ENCODE measurements at regions not wholly inside any gene's neighbourhood (a gene's known extent, or its start where the extent isn't known, plus 50 kb on each side); places are given as distances from the start of the nearest gene placed in this dataset.
"Not testable (repeated sequence)": the region's sequence is repeated elsewhere in the genome, so short reads cannot be mapped to it uniquely, and the experiment has no call there.

- no peak for TF ChIP-seq CTCF (conservative IDR thresholded peaks at IDR 0.05; ENCODE audit: low read length)
- TF ChIP-seq EZH2phosphoT487 (IDR thresholded peaks at IDR 0.05; ENCODE audit: borderline replicate concordance) = no peak
- Histone ChIP-seq H3K4me3 (ENCODE audit: low read length, poor library complexity, severe bottlenecking) (no peak overlapping the region), H2AFZ (ENCODE audit: low read length) (no peak overlapping the region), H4K20me1 (ENCODE audit: insufficient read depth, low read length, poor library complexity, severe bottlenecking) (no peaks in the 10 kb centered on the region), H3K9ac (ENCODE audit: low read depth, low read length, poor library complexity, severe bottlenecking) (no peak overlapping the region), H3K9me3 (ENCODE audit: insufficient read depth, low read depth, low read length) (no peaks in the 10 kb centered on the region), H3K9me2 (replicated peaks; ENCODE audit: low read depth, low read length) (no peaks in the 10 kb centered on the region), H3K4me2 (ENCODE audit: low read depth, low read length, poor library complexity, severe bottlenecking) (no peak overlapping the region), H3F3A (ENCODE audit: low read depth) (no peaks in the 10 kb centered on the region), H3K79me2 (ENCODE audit: insufficient read depth, low read length) (no peaks in the 10 kb centered on the region), H3K4me1 (ENCODE audit: insufficient read depth, low read length, poor library complexity, severe bottlenecking) (no peaks in the 10 kb centered on the region), H3K27me3 (ENCODE audit: insufficient read depth, low read length, poor library complexity, severe bottlenecking) (no peaks in the 10 kb centered on the region), H3K36me3 (ENCODE audit: insufficient read depth, low read length) (no peaks in the 10 kb centered on the region)
Observed at GRCh38 chr15:34501131-34501530, 63.5 kb upstream of the GOLGA8A start.

- H3K4me3 ChIP-seq (ENCODE audit: low read length, poor library complexity, severe bottlenecking) = no peak overlapping the region
- H3K4me2 ChIP-seq (ENCODE audit: low read depth, low read length, poor library complexity, severe bottlenecking) = no peak overlapping the region
- no peak overlapping the region for H2AFZ ChIP-seq (ENCODE audit: low read length)
- H3K36me3 ChIP-seq (ENCODE audit: insufficient read depth, low read length) = no peaks in the 10 kb centered on the region
- no peaks in the 10 kb centered on the region for H3K4me1 ChIP-seq (ENCODE audit: insufficient read depth, low read length, poor library complexity, severe bottlenecking)
- H3K9me2 ChIP-seq (replicated peaks; ENCODE audit: low read depth, low read length) = no peaks in the 10 kb centered on the region
- no peak overlapping the region for H3K9ac ChIP-seq (ENCODE audit: low read depth, low read length, poor library complexity, severe bottlenecking)
- TF ChIP-seq EZH2phosphoT487 (IDR thresholded peaks at IDR 0.05; ENCODE audit: borderline replicate concordance) (no peak), CTCF (conservative IDR thresholded peaks at IDR 0.05; ENCODE audit: low read length) (no peak)
- H4K20me1 ChIP-seq (ENCODE audit: insufficient read depth, low read length, poor library complexity, severe bottlenecking) = no peaks in the 10 kb centered on the region
- no peaks in the 10 kb centered on the region for H3K9me3 ChIP-seq (ENCODE audit: insufficient read depth, low read depth, low read length)
- H3F3A ChIP-seq (ENCODE audit: low read depth) = no peaks in the 10 kb centered on the region
- no peaks in the 10 kb centered on the region for H3K27me3 ChIP-seq (ENCODE audit: insufficient read depth, low read length, poor library complexity, severe bottlenecking)
- no peaks in the 10 kb centered on the region for H3K79me2 ChIP-seq (ENCODE audit: insufficient read depth, low read length)
Observed at GRCh38 chr15:34496207-34496995, 58.8 kb upstream of the GOLGA8A start.

GRCh38 chr15:34495707-34496106, 58.1 kb upstream of the GOLGA8A start:
- not testable (repeated sequence) for H3K4me2 ChIP-seq (ENCODE audit: low read depth, low read length, poor library complexity, severe bottlenecking); H4K20me1 ChIP-seq (ENCODE audit: insufficient read depth, low read length, poor library complexity, severe bottlenecking); H3K4me1 ChIP-seq (ENCODE audit: insufficient read depth, low read length, poor library complexity, severe bottlenecking); H3K9me3 ChIP-seq (ENCODE audit: insufficient read depth, low read depth, low read length); H3K9me2 ChIP-seq (replicated peaks; ENCODE audit: low read depth, low read length); H3K79me2 ChIP-seq (ENCODE audit: insufficient read depth, low read length); H3F3A ChIP-seq (ENCODE audit: low read depth); H2AFZ ChIP-seq (ENCODE audit: low read length); H3K27me3 ChIP-seq (ENCODE audit: insufficient read depth, low read length, poor library complexity, severe bottlenecking); H3K9ac ChIP-seq (ENCODE audit: low read depth, low read length, poor library complexity, severe bottlenecking); H3K36me3 ChIP-seq (ENCODE audit: insufficient read depth, low read length); H3K4me3 ChIP-seq (ENCODE audit: low read length, poor library complexity, severe bottlenecking)

GRCh38 chr15:34494084-34494399, 56.4 kb upstream of the GOLGA8A start:
- no peak for TF ChIP-seq EZH2phosphoT487 (IDR thresholded peaks at IDR 0.05; ENCODE audit: borderline replicate concordance)
- TF ChIP-seq CTCF (conservative IDR thresholded peaks at IDR 0.05; ENCODE audit: low read length) = no peak
- no peak overlapping the region for H2AFZ ChIP-seq (ENCODE audit: low read length)
- no peak overlapping the region for H3K9ac ChIP-seq (ENCODE audit: low read depth, low read length, poor library complexity, severe bottlenecking)
- H3K4me3 ChIP-seq (ENCODE audit: low read length, poor library complexity, severe bottlenecking) = no peak overlapping the region
- H3K27me3 ChIP-seq (ENCODE audit: insufficient read depth, low read length, poor library complexity, severe bottlenecking) = no peaks in the 10 kb centered on the region
- H4K20me1 ChIP-seq (ENCODE audit: insufficient read depth, low read length, poor library complexity, severe bottlenecking) = no peaks in the 10 kb centered on the region
- no peaks in the 10 kb centered on the region for H3K9me3 ChIP-seq (ENCODE audit: insufficient read depth, low read depth, low read length)
- no peaks in the 10 kb centered on the region for H3K79me2 ChIP-seq (ENCODE audit: insufficient read depth, low read length)
- H3F3A ChIP-seq (ENCODE audit: low read depth) = no peaks in the 10 kb centered on the region
- H3K4me1 ChIP-seq (ENCODE audit: insufficient read depth, low read length, poor library complexity, severe bottlenecking) = no peaks in the 10 kb centered on the region
- H3K36me3 ChIP-seq (ENCODE audit: insufficient read depth, low read length) = no peaks in the 10 kb centered on the region
- H3K9me2 ChIP-seq (replicated peaks; ENCODE audit: low read depth, low read length) = no peaks in the 10 kb centered on the region
- H3K4me2 ChIP-seq (ENCODE audit: low read depth, low read length, poor library complexity, severe bottlenecking) = no peak overlapping the region

Data from Loucy (cell line).